ENCODE measurements at regions not wholly inside any gene's neighbourhood (a gene's known extent, or its start where the extent isn't known, plus 50 kb on each side); places are given as distances from the start of the nearest gene placed in this dataset.
"Not testable (repeated sequence)": the region's sequence is repeated elsewhere in the genome, so short reads cannot be mapped to it uniquely, and the experiment has no call there.

GRCh38 chr5:105903069-105903468, 1767.7 kb downstream of the EFNA5 start:
- no peak for DNase-seq (ENCODE audit: low spot score)

GRCh38 chr5:105899726-105900125, 1771.0 kb downstream of the EFNA5 start:
- DNase-seq (ENCODE audit: low spot score), result no peak

GRCh38 chr5:105898183-105898582, 1772.6 kb downstream of the EFNA5 start:
- DNase-seq (ENCODE audit: low spot score), result no peak

- no peak for DNase-seq (ENCODE audit: low spot score)
Measured at GRCh38 chr5:105885266-105885665, 1785.5 kb downstream of the EFNA5 start.

GRCh38 chr5:105882956-105883481, 1787.7 kb downstream of the EFNA5 start:
- no peak for DNase-seq (ENCODE audit: low spot score)

GRCh38 chr5:105878402-105878801, 1792.3 kb downstream of the EFNA5 start:
- no peak for DNase-seq (ENCODE audit: low spot score)

GRCh38 chr5:105877592-105877991, 1793.1 kb downstream of the EFNA5 start:
- DNase-seq (ENCODE audit: low spot score), result no peak

- no peak for DNase-seq (ENCODE audit: low spot score)
Measured at GRCh38 chr5:105874316-105874715, 1796.4 kb downstream of the EFNA5 start.

GRCh38 chr5:105872569-105873270, 1798.0 kb downstream of the EFNA5 start:
- no peak for DNase-seq (ENCODE audit: low spot score)

- no peak for DNase-seq (ENCODE audit: low spot score)
Measured at GRCh38 chr5:105868038-105868780, 1802.5 kb downstream of the EFNA5 start.

- no peak for DNase-seq (ENCODE audit: low spot score)
Measured at GRCh38 chr5:105865834-105866233, 1804.9 kb downstream of the EFNA5 start.

- DNase-seq (ENCODE audit: low spot score), result not testable (repeated sequence)
Measured at GRCh38 chr5:105859350-105859749, 1811.4 kb downstream of the EFNA5 start.

- no peak for DNase-seq (ENCODE audit: low spot score)
Measured at GRCh38 chr5:105849701-105850100, 1821.0 kb downstream of the EFNA5 start.

GRCh38 chr5:105840800-105841199, 1829.9 kb downstream of the EFNA5 start:
- DNase-seq (ENCODE audit: low spot score), result no peak

- DNase-seq (ENCODE audit: low spot score), result no peak
Measured at GRCh38 chr5:105836887-105837286, 1833.8 kb downstream of the EFNA5 start.

GRCh38 chr5:105836268-105836667, 1834.5 kb downstream of the EFNA5 start:
- DNase-seq (ENCODE audit: low spot score), result no peak

GRCh38 chr5:105828821-105829220, 1841.9 kb downstream of the EFNA5 start:
- no peak for DNase-seq (ENCODE audit: low spot score)

- DNase-seq (ENCODE audit: low spot score), result no peak
Measured at GRCh38 chr5:105821800-105822199, 1848.9 kb downstream of the EFNA5 start.

GRCh38 chr5:105817914-105818313, 1852.8 kb downstream of the EFNA5 start:
- no peak for DNase-seq (ENCODE audit: low spot score)

- no peak for DNase-seq (ENCODE audit: low spot score)
Measured at GRCh38 chr5:105817416-105817815, 1853.3 kb downstream of the EFNA5 start.

GRCh38 chr5:105816961-105817360, 1853.8 kb downstream of the EFNA5 start:
- DNase-seq (ENCODE audit: low spot score), result no peak

GRCh38 chr5:105812304-105812703, 1858.4 kb downstream of the EFNA5 start:
- no peak for DNase-seq (ENCODE audit: low spot score)

- no peak for DNase-seq (ENCODE audit: low spot score)
Measured at GRCh38 chr5:105807951-105808350, 1862.8 kb downstream of the EFNA5 start.

Data from pons (tissue), 1 donor.